ENCODE measurements at regions not wholly inside any gene's neighbourhood (a gene's known extent, or its start where the extent isn't known, plus 50 kb on each side); places are given as distances from the start of the nearest gene placed in this dataset.
A peak's percentile ranks its signal among the peaks of the same experiment; 100 is the strongest.

- no peaks in the 10 kb centered on the region for H3K9me3 ChIP-seq (ENCODE audit: control insufficient read depth, insufficient read depth, low read depth, low read length)
- peaks cover 3% of the 10 kb centered on the region for H3K27me3 ChIP-seq (ENCODE audit: control insufficient read depth, insufficient read depth, low read length)
- H3K4me2 ChIP-seq (ENCODE audit: extremely low read depth, insufficient read depth, low read length) = no peak overlapping the region
- H3K79me2 ChIP-seq (ENCODE audit: control insufficient read depth, insufficient read depth, low read length) = no peaks in the 10 kb centered on the region
- H3K9ac ChIP-seq (ENCODE audit: insufficient read depth, low read length) = no peak overlapping the region
- DNase-seq (ENCODE audit: low read depth in 2 of 2) = no peak
- TF ChIP-seq CTCF (conservative IDR thresholded peaks at IDR 0.05 in 1 of 2, IDR thresholded peaks at IDR 0.05 in 1 of 2; ENCODE audit: low read depth in 1 of 2, low read length in 2 of 2) (no peak), EZH2 (IDR thresholded peaks at IDR 0.05; ENCODE audit: low read length, missing control alignments) (no peak)
- H3K4me3 ChIP-seq (replicated peaks in 1 of 4; ENCODE audit: control extremely low read depth in 1 of 4, insufficient read depth in 1 of 4, low read depth in 3 of 4, low read length in 4 of 4) = no peak overlapping the region
- no peaks in the 10 kb centered on the region for H3K36me3 ChIP-seq (ENCODE audit: control insufficient read depth, insufficient read depth, low read length)
- no peaks in the 10 kb centered on the region for H3K4me1 ChIP-seq (ENCODE audit: control insufficient read depth, extremely low read depth, insufficient read depth, low read length)
- no peak overlapping the region for H3K27ac ChIP-seq (ENCODE audit: insufficient read depth, low read length)
- no peak overlapping the region for H2AFZ ChIP-seq (ENCODE audit: low read length)
- no peaks in the 10 kb centered on the region for H4K20me1 ChIP-seq (ENCODE audit: control insufficient read depth, extremely low read depth, insufficient read depth, low read length)
Observed at GRCh38 chr1:38128511-38128910, 81.9 kb upstream of the POU3F1 start.

GRCh38 chr1:38127428-38127827 is 80.8 kb upstream of the POU3F1 start:
- Histone ChIP-seq H3K4me2 (ENCODE audit: extremely low read depth, insufficient read depth, low read length) (no peak overlapping the region), H3K4me3 (replicated peaks in 1 of 4; ENCODE audit: control extremely low read depth in 1 of 4, insufficient read depth in 1 of 4, low read depth in 3 of 4, low read length in 4 of 4) (no peak overlapping the region), H2AFZ (ENCODE audit: low read length) (no peak overlapping the region), H3K27ac (ENCODE audit: insufficient read depth, low read length) (no peak overlapping the region), H4K20me1 (ENCODE audit: control insufficient read depth, extremely low read depth, insufficient read depth, low read length) (no peaks in the 10 kb centered on the region), H3K9ac (ENCODE audit: insufficient read depth, low read length) (no peak overlapping the region), H3K79me2 (ENCODE audit: control insufficient read depth, insufficient read depth, low read length) (no peaks in the 10 kb centered on the region), H3K36me3 (ENCODE audit: control insufficient read depth, insufficient read depth, low read length) (no peaks in the 10 kb centered on the region), H3K4me1 (ENCODE audit: control insufficient read depth, extremely low read depth, insufficient read depth, low read length) (no peaks in the 10 kb centered on the region), H3K27me3 (ENCODE audit: control insufficient read depth, insufficient read depth, low read length) (no peaks in the 10 kb centered on the region), H3K9me3 (ENCODE audit: control insufficient read depth, insufficient read depth, low read depth, low read length) (no peaks in the 10 kb centered on the region)
- TF ChIP-seq EZH2 (IDR thresholded peaks at IDR 0.05; ENCODE audit: low read length, missing control alignments) (no peak), CTCF (conservative IDR thresholded peaks at IDR 0.05 in 1 of 2, IDR thresholded peaks at IDR 0.05 in 1 of 2; ENCODE audit: low read depth in 1 of 2, low read length in 2 of 2) (no peak)
- DNase-seq (ENCODE audit: low read depth in 2 of 2) = peak in 1 of 2 donors; percentile 29

GRCh38 chr1:38126970-38127369 is 80.4 kb upstream of the POU3F1 start:
- Histone ChIP-seq H3K27me3 (ENCODE audit: control insufficient read depth, insufficient read depth, low read length) (no peaks in the 10 kb centered on the region), H3K4me2 (ENCODE audit: extremely low read depth, insufficient read depth, low read length) (no peak overlapping the region), H3K36me3 (ENCODE audit: control insufficient read depth, insufficient read depth, low read length) (no peaks in the 10 kb centered on the region), H3K9ac (ENCODE audit: insufficient read depth, low read length) (no peak overlapping the region), H4K20me1 (ENCODE audit: control insufficient read depth, extremely low read depth, insufficient read depth, low read length) (no peaks in the 10 kb centered on the region), H3K9me3 (ENCODE audit: control insufficient read depth, insufficient read depth, low read depth, low read length) (no peaks in the 10 kb centered on the region), H3K79me2 (ENCODE audit: control insufficient read depth, insufficient read depth, low read length) (no peaks in the 10 kb centered on the region), H3K4me3 (replicated peaks in 1 of 4; ENCODE audit: control extremely low read depth in 1 of 4, insufficient read depth in 1 of 4, low read depth in 3 of 4, low read length in 4 of 4) (no peak overlapping the region), H3K4me1 (ENCODE audit: control insufficient read depth, extremely low read depth, insufficient read depth, low read length) (no peaks in the 10 kb centered on the region), H3K27ac (ENCODE audit: insufficient read depth, low read length) (no peak overlapping the region), H2AFZ (ENCODE audit: low read length) (no peak overlapping the region)
- TF ChIP-seq EZH2 (IDR thresholded peaks at IDR 0.05; ENCODE audit: low read length, missing control alignments) (no peak), CTCF (conservative IDR thresholded peaks at IDR 0.05 in 1 of 2, IDR thresholded peaks at IDR 0.05 in 1 of 2; ENCODE audit: low read depth in 1 of 2, low read length in 2 of 2) (no peak)
- no peak for DNase-seq (ENCODE audit: low read depth in 2 of 2)

Data from fibroblast of lung (primary cell).